ENCODE measurements at regions not wholly inside any gene's neighbourhood (a gene's known extent, or its start where the extent isn't known, plus 50 kb on each side); places are given as distances from the start of the nearest gene placed in this dataset.

- peak overlapping the region; percentile 60 for H3K27ac ChIP-seq (replicated peaks)
- H3K27me3 ChIP-seq (ENCODE audit: insufficient read depth, poor library complexity, severe bottlenecking) = no peaks in the 10 kb centered on the region
- H3K4me3 ChIP-seq (replicated peaks; ENCODE audit: insufficient read depth, low read length) = no peak overlapping the region
- TF ChIP-seq, protein P1, sequence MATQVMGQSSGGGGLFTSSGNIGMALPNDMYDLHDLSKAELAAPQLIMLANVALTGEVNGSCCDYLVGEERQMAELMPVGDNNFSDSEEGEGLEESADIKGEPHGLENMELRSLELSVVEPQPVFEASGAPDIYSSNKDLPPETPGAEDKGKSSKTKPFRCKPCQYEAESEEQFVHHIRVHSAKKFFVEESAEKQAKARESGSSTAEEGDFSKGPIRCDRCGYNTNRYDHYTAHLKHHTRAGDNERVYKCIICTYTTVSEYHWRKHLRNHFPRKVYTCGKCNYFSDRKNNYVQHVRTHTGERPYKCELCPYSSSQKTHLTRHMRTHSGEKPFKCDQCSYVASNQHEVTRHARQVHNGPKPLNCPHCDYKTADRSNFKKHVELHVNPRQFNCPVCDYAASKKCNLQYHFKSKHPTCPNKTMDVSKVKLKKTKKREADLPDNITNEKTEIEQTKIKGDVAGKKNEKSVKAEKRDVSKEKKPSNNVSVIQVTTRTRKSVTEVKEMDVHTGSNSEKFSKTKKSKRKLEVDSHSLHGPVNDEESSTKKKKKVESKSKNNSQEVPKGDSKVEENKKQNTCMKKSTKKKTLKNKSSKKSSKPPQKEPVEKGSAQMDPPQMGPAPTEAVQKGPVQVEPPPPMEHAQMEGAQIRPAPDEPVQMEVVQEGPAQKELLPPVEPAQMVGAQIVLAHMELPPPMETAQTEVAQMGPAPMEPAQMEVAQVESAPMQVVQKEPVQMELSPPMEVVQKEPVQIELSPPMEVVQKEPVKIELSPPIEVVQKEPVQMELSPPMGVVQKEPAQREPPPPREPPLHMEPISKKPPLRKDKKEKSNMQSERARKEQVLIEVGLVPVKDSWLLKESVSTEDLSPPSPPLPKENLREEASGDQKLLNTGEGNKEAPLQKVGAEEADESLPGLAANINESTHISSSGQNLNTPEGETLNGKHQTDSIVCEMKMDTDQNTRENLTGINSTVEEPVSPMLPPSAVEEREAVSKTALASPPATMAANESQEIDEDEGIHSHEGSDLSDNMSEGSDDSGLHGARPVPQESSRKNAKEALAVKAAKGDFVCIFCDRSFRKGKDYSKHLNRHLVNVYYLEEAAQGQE (IDR thresholded peaks at IDR 0.05; ENCODE audit: insufficient replicate concordance, low read depth) = no peak
- TF ChIP-seq GABPA (IDR thresholded peaks at IDR 0.05; ENCODE audit: low read depth) (peak; percentile 48; the same call in 1 of the 2 replicates), CTCF (IDR thresholded peaks at IDR 0.05; ENCODE audit: insufficient read depth, low read length) (no peak), SPI1 (IDR thresholded peaks at IDR 0.05; ENCODE audit: borderline replicate concordance, low read depth) (peak; percentile 28; the same call in 1 of the 2 replicates), POLR2AphosphoS5 (IDR thresholded peaks at IDR 0.05; ENCODE audit: low read depth) (peak; percentile 99)
- peak; percentile 87 to 89 for DNase-seq (ENCODE audit: low read depth in 1 of 2, low spot score in 1 of 2)
Observed at GRCh38 chr2:60366135-60366712, 187.2 kb downstream of the BCL11A start.

DNA sequence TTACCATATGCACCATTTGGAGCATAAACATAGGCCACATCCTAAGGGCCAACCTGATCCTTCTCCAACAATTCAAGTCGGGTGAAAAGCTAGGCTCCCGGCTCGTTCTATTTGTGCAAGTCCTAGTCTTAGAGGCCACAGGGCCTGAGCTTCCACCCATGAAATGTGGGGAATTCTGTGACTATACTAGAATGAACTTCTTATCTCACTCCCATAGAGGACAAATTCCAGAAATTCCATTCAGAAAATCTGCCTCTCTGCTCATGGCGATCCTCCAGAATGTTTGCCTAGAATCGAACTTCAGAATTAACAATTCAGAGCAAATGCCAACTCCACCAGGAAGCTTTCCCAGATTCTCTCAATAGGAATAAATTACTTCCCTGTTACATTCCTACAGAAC, 187.9 kb downstream of the BCL11A start:
- no peak for DNase-seq (ENCODE audit: low read depth in 1 of 2, low spot score in 1 of 2)
- TF ChIP-seq POLR2AphosphoS5 (IDR thresholded peaks at IDR 0.05; ENCODE audit: low read depth) (no peak), SPI1 (IDR thresholded peaks at IDR 0.05; ENCODE audit: borderline replicate concordance, low read depth) (no peak), CTCF (IDR thresholded peaks at IDR 0.05; ENCODE audit: insufficient read depth, low read length) (no peak), GABPA (IDR thresholded peaks at IDR 0.05; ENCODE audit: low read depth) (no peak)
- TF ChIP-seq, protein P1 (IDR thresholded peaks at IDR 0.05; ENCODE audit: insufficient replicate concordance, low read depth) = no peak
- Histone ChIP-seq H3K4me3 (replicated peaks; ENCODE audit: insufficient read depth, low read length) (no peak overlapping the region), H3K27ac (replicated peaks) (peak overlapping the region; percentile 60), H3K27me3 (ENCODE audit: insufficient read depth, poor library complexity, severe bottlenecking) (no peaks in the 10 kb centered on the region)

DNA sequence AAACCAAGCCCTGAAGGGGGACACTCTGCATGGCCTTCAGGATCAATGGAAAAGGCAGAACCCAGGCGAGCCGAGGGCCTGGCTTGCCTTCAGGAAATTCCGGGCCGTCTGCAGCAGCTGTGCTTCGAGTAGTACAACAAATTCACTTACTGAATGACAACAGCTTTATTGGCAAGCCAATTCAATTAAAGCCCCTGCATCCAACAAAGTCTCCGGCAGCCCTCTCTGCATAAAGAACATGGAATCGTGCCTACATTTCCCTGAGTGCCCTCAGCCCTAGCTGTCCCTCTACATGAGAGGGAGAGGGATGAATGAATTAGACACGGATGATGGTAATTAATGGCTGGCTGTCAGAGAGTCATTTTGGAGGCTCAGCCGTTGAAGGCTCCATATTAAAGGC, 189.0 kb downstream of the BCL11A start:
- H3K27me3 ChIP-seq (ENCODE audit: insufficient read depth, poor library complexity, severe bottlenecking) = no peaks in the 10 kb centered on the region
- no peak for TF ChIP-seq CTCF (IDR thresholded peaks at IDR 0.05; ENCODE audit: insufficient read depth, low read length)
- TF ChIP-seq POLR2AphosphoS5 (IDR thresholded peaks at IDR 0.05; ENCODE audit: low read depth) = no peak
- no peak for TF ChIP-seq GABPA (IDR thresholded peaks at IDR 0.05; ENCODE audit: low read depth)
- TF ChIP-seq SPI1 (IDR thresholded peaks at IDR 0.05; ENCODE audit: borderline replicate concordance, low read depth) = no peak
- TF ChIP-seq, protein P1 (IDR thresholded peaks at IDR 0.05; ENCODE audit: insufficient replicate concordance, low read depth) = no peak
- no peak overlapping the region for H3K4me3 ChIP-seq (replicated peaks; ENCODE audit: insufficient read depth, low read length)
- H3K27ac ChIP-seq (replicated peaks) = no peak overlapping the region
- DNase-seq (ENCODE audit: low read depth in 1 of 2, low spot score in 1 of 2) = no peak

Measured in HL-60 (cell line).